ENCODE measurements at regions not wholly inside any gene's neighbourhood (a gene's known extent, or its start where the extent isn't known, plus 50 kb on each side); places are given as distances from the start of the nearest gene placed in this dataset.

DNA sequence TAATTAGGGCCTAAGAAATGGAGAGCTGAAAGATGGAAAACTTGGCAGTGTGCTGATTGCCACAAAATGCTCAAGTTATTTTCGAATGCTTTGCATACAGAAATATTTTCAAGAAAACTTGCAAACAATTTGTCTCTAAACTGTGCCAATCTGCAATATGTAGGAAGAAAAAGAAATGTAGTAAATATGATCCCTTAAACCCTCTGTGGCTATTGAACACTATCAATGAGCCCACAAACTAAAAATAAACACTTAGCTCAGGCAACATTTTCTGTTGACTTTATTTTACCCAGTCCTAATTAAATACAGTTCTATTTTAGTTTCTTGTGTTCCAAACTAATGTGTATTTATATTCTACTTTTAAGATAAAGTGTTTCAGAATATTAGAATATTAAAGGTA is 342.1 kb downstream of the SEMA3D start:
- TF ChIP-seq POLR2AphosphoS5 (IDR thresholded peaks at IDR 0.05; ENCODE audit: low read depth, low read length) = no peak
- no peak for TF ChIP-seq SIN3A (IDR thresholded peaks at IDR 0.05; ENCODE audit: borderline replicate concordance, insufficient read depth, low read length)
- no peak for TF ChIP-seq TAF1 (IDR thresholded peaks at IDR 0.05; ENCODE audit: borderline replicate concordance, insufficient read depth, low read length)
- TF ChIP-seq FOXP2 (optimal IDR thresholded peaks at IDR 0.05; ENCODE audit: borderline replicate concordance, extremely low read depth, extremely low read length, insufficient read depth) = no peak
- TF ChIP-seq, protein P1, sequence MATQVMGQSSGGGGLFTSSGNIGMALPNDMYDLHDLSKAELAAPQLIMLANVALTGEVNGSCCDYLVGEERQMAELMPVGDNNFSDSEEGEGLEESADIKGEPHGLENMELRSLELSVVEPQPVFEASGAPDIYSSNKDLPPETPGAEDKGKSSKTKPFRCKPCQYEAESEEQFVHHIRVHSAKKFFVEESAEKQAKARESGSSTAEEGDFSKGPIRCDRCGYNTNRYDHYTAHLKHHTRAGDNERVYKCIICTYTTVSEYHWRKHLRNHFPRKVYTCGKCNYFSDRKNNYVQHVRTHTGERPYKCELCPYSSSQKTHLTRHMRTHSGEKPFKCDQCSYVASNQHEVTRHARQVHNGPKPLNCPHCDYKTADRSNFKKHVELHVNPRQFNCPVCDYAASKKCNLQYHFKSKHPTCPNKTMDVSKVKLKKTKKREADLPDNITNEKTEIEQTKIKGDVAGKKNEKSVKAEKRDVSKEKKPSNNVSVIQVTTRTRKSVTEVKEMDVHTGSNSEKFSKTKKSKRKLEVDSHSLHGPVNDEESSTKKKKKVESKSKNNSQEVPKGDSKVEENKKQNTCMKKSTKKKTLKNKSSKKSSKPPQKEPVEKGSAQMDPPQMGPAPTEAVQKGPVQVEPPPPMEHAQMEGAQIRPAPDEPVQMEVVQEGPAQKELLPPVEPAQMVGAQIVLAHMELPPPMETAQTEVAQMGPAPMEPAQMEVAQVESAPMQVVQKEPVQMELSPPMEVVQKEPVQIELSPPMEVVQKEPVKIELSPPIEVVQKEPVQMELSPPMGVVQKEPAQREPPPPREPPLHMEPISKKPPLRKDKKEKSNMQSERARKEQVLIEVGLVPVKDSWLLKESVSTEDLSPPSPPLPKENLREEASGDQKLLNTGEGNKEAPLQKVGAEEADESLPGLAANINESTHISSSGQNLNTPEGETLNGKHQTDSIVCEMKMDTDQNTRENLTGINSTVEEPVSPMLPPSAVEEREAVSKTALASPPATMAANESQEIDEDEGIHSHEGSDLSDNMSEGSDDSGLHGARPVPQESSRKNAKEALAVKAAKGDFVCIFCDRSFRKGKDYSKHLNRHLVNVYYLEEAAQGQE (IDR thresholded peaks at IDR 0.05; ENCODE audit: insufficient read depth in 1 of 2, low read depth in 2 of 2, low read length in 2 of 2) = no peak

- TF ChIP-seq, protein P1 (IDR thresholded peaks at IDR 0.05; ENCODE audit: insufficient read depth in 1 of 2, low read depth in 2 of 2, low read length in 2 of 2) = no peak
- TF ChIP-seq POLR2AphosphoS5 (IDR thresholded peaks at IDR 0.05; ENCODE audit: low read depth, low read length) (no peak), TAF1 (IDR thresholded peaks at IDR 0.05; ENCODE audit: borderline replicate concordance, insufficient read depth, low read length) (no peak), SIN3A (IDR thresholded peaks at IDR 0.05; ENCODE audit: borderline replicate concordance, insufficient read depth, low read length) (no peak), FOXP2 (optimal IDR thresholded peaks at IDR 0.05; ENCODE audit: borderline replicate concordance, extremely low read depth, extremely low read length, insufficient read depth) (no peak)
These were observed 345.0 kb downstream of the SEMA3D start for GRCh38 chr7:84841809-84842208.

GRCh38 chr7:84838857-84839256 is 348.0 kb downstream of the SEMA3D start:
- no peak for TF ChIP-seq POLR2AphosphoS5 (IDR thresholded peaks at IDR 0.05; ENCODE audit: low read depth, low read length)
- TF ChIP-seq, protein P1 (IDR thresholded peaks at IDR 0.05; ENCODE audit: insufficient read depth in 1 of 2, low read depth in 2 of 2, low read length in 2 of 2) = no peak
- no peak for TF ChIP-seq FOXP2 (optimal IDR thresholded peaks at IDR 0.05; ENCODE audit: borderline replicate concordance, extremely low read depth, extremely low read length, insufficient read depth)
- no peak for TF ChIP-seq TAF1 (IDR thresholded peaks at IDR 0.05; ENCODE audit: borderline replicate concordance, insufficient read depth, low read length)
- no peak for TF ChIP-seq SIN3A (IDR thresholded peaks at IDR 0.05; ENCODE audit: borderline replicate concordance, insufficient read depth, low read length)

- TF ChIP-seq POLR2AphosphoS5 (IDR thresholded peaks at IDR 0.05; ENCODE audit: low read depth, low read length) (no peak), TAF1 (IDR thresholded peaks at IDR 0.05; ENCODE audit: borderline replicate concordance, insufficient read depth, low read length) (no peak), SIN3A (IDR thresholded peaks at IDR 0.05; ENCODE audit: borderline replicate concordance, insufficient read depth, low read length) (no peak), FOXP2 (optimal IDR thresholded peaks at IDR 0.05; ENCODE audit: borderline replicate concordance, extremely low read depth, extremely low read length, insufficient read depth) (no peak)
- TF ChIP-seq, protein P1 (IDR thresholded peaks at IDR 0.05; ENCODE audit: insufficient read depth in 1 of 2, low read depth in 2 of 2, low read length in 2 of 2) = no peak
These were observed 349.5 kb downstream of the SEMA3D start for GRCh38 chr7:84837405-84837804.

GRCh38 chr7:84829719-84830118 is 357.1 kb downstream of the SEMA3D start:
- TF ChIP-seq, protein P1 (IDR thresholded peaks at IDR 0.05; ENCODE audit: insufficient read depth in 1 of 2, low read depth in 2 of 2, low read length in 2 of 2) = no peak
- TF ChIP-seq TAF1 (IDR thresholded peaks at IDR 0.05; ENCODE audit: borderline replicate concordance, insufficient read depth, low read length) = no peak
- TF ChIP-seq FOXP2 (optimal IDR thresholded peaks at IDR 0.05; ENCODE audit: borderline replicate concordance, extremely low read depth, extremely low read length, insufficient read depth) = no peak
- no peak for TF ChIP-seq POLR2AphosphoS5 (IDR thresholded peaks at IDR 0.05; ENCODE audit: low read depth, low read length)
- TF ChIP-seq SIN3A (IDR thresholded peaks at IDR 0.05; ENCODE audit: borderline replicate concordance, insufficient read depth, low read length) = no peak

All from PFSK-1 (cell line).